ENCODE measurements at regions not wholly inside any gene's neighbourhood (a gene's known extent, or its start where the extent isn't known, plus 50 kb on each side); places are given as distances from the start of the nearest gene placed in this dataset.

GRCh38 chr2:123245156-123245555 is 779.9 kb upstream of the CNTNAP5 start:
- Mint-ChIP-seq H3K4me1 (ENCODE audit: unreplicated experiment) (no peaks in the 10 kb centered on the region), H3K27ac (ENCODE audit: unreplicated experiment) (no peak overlapping the region), H3K36me3 (ENCODE audit: low read depth, unreplicated experiment) (no peaks in the 10 kb centered on the region), H3K27me3 (ENCODE audit: unreplicated experiment) (no peaks in the 10 kb centered on the region), H3K4me3 (ENCODE audit: unreplicated experiment) (no peak overlapping the region), H3K9me3 (ENCODE audit: unreplicated experiment) (no peaks in the 10 kb centered on the region)
- no peak for DNase-seq (ENCODE audit: low spot score)
- no peak for TF ChIP-seq CTCF (IDR thresholded peaks at IDR 0.05; ENCODE audit: unreplicated experiment)

GRCh38 chr2:123258877-123259539 is 766.1 kb upstream of the CNTNAP5 start:
- Mint-ChIP-seq H3K27me3 (ENCODE audit: unreplicated experiment) (no peaks in the 10 kb centered on the region), H3K36me3 (ENCODE audit: low read depth, unreplicated experiment) (no peaks in the 10 kb centered on the region), H3K27ac (ENCODE audit: unreplicated experiment) (no peak overlapping the region), H3K4me1 (ENCODE audit: unreplicated experiment) (no peaks in the 10 kb centered on the region), H3K9me3 (ENCODE audit: unreplicated experiment) (no peaks in the 10 kb centered on the region), H3K4me3 (ENCODE audit: unreplicated experiment) (no peak overlapping the region)
- TF ChIP-seq CTCF (IDR thresholded peaks at IDR 0.05; ENCODE audit: unreplicated experiment), result no peak
- DNase-seq (ENCODE audit: low spot score), result no peak

DNA sequence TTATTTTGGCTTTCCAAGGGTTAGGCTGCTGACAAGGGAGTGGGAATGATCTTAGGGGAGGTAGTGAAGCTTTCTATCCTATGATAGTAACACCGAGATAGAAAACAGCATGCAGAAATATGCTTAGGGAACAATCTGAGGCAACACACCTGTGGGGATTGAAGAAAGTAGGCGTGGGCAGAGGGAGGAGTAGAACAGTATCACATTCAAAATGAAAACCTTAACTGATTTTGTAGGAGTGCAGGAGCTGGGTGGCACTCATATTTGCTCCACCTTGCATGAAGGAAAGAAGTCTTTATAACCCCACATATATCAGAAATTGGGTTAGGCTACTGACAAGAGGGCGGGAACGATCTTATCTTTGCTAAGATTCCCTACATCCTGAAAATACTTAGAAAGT is 762.2 kb upstream of the CNTNAP5 start:
- Mint-ChIP-seq H3K27ac (ENCODE audit: unreplicated experiment) (no peak overlapping the region), H3K9me3 (ENCODE audit: unreplicated experiment) (no peaks in the 10 kb centered on the region), H3K4me3 (ENCODE audit: unreplicated experiment) (no peak overlapping the region), H3K36me3 (ENCODE audit: low read depth, unreplicated experiment) (no peaks in the 10 kb centered on the region), H3K27me3 (ENCODE audit: unreplicated experiment) (no peaks in the 10 kb centered on the region), H3K4me1 (ENCODE audit: unreplicated experiment) (no peaks in the 10 kb centered on the region)
- no peak for TF ChIP-seq CTCF (IDR thresholded peaks at IDR 0.05; ENCODE audit: unreplicated experiment)
- DNase-seq (ENCODE audit: low spot score), result no peak

DNA sequence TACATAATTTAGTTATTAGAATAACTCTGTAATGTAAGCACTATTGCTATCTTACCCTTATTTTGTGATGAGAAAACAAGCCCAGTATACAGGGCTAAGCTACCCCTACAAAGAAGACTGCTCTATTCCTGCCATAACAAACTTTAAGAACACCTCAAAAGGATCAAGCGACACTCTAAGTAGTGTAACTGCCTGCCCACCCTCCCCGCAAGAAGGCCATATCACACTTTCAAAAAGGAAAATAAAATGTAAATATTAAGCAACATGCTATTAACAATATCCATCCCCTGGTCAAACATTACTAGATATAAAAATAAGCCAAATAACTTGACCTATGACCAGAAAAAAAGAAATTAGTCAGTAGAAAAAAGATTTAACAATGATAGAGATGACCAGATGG is 741.7 kb upstream of the CNTNAP5 start:
- Mint-ChIP-seq H3K27me3 (ENCODE audit: unreplicated experiment) (peaks cover 2% of the 10 kb centered on the region), H3K27ac (ENCODE audit: unreplicated experiment) (no peak overlapping the region), H3K9me3 (ENCODE audit: unreplicated experiment) (no peaks in the 10 kb centered on the region), H3K4me1 (ENCODE audit: unreplicated experiment) (no peaks in the 10 kb centered on the region), H3K36me3 (ENCODE audit: low read depth, unreplicated experiment) (no peaks in the 10 kb centered on the region), H3K4me3 (ENCODE audit: unreplicated experiment) (no peak overlapping the region)
- no peak for TF ChIP-seq CTCF (IDR thresholded peaks at IDR 0.05; ENCODE audit: unreplicated experiment)
- DNase-seq (ENCODE audit: low spot score), result no peak

DNA sequence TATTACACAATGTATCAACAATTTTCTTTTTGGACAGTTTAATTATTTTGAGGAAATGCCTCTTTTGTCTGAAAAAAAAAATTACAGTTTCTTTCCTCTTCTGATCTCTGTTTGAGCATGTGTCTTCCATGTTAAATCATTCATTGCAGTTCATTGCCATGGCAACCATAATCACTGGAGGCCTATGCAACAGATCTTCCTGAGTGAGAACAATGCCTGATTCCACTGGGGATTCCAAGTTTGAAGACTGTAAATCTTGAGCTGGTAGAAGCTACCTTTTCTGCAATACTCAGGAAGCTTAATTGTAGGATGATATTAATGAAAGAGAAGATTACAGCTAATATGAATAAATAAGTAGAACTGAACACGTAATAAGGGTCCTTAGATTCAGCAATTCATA is 721.4 kb upstream of the CNTNAP5 start:
- no peak overlapping the region for H3K27ac Mint-ChIP-seq (ENCODE audit: unreplicated experiment)
- DNase-seq (ENCODE audit: low spot score), result no peak
- no peaks in the 10 kb centered on the region for H3K27me3 Mint-ChIP-seq (ENCODE audit: unreplicated experiment)

More for the DNA sequence above, 721.4 kb upstream of the CNTNAP5 start:
- TF ChIP-seq CTCF (IDR thresholded peaks at IDR 0.05; ENCODE audit: unreplicated experiment), result no peak
- Mint-ChIP-seq H3K4me1 (ENCODE audit: unreplicated experiment) (no peaks in the 10 kb centered on the region), H3K4me3 (ENCODE audit: unreplicated experiment) (no peak overlapping the region), H3K9me3 (ENCODE audit: unreplicated experiment) (no peaks in the 10 kb centered on the region), H3K36me3 (ENCODE audit: low read depth, unreplicated experiment) (no peaks in the 10 kb centered on the region)

Data from endothelial cell (in vitro differentiated cells).